CD4-positive, alpha-beta memory T cell (primary cell): ENCODE measurements at regions not wholly inside any gene's neighbourhood (a gene's known extent, or its start where the extent isn't known, plus 50 kb on each side); places are given as distances from the start of the nearest gene placed in this dataset.

ENCODE experiments used
- CTCF ChIA-PET: fragments of 350-600 bp; sonication (Branson Sonifier 250); formaldehyde crosslinking; loops from one replicate; lab custom pipeline; 2021; ENCODE audit warnings: inconsistent platforms; ENCODE audit not compliant: partially characterized antibody; lab: Charles Lee
- POLR2A ChIA-PET: fragments of 350-600 bp; sonication (Branson Sonifier 250); formaldehyde crosslinking; loops from one replicate; lab custom pipeline; 2021; ENCODE audit not compliant: partially characterized antibody; lab: Charles Lee
- DNase-seq, 5 donors: peaks; one replicate each; pipeline versions ENCODE4 v3.0.0 to v3.0.0-alpha.2; 2020 to 2022; ENCODE audit warnings: mixed read lengths in 1 of 5
- H3K27ac ChIP-seq: one replicate; pipeline ENCODE4 v1.7.0; 2013; ENCODE audit warnings: low read depth, low read length
- H3K27me3 ChIP-seq: 2 replicates; pipeline ENCODE4 v1.7.0; 2013; ENCODE audit warnings: mild to moderate bottlenecking, low read length, moderate library complexity; ENCODE audit not compliant: insufficient read depth
- H3K36me3 ChIP-seq: 2 replicates; pipeline ENCODE4 v1.7.0; 2013; ENCODE audit warnings: mild to moderate bottlenecking, low read length, moderate library complexity; ENCODE audit not compliant: insufficient read depth
- H3K4me1 ChIP-seq: 2 replicates; pipeline ENCODE4 v1.7.0; 2013; ENCODE audit warnings: mild to moderate bottlenecking, low read length, moderate library complexity; ENCODE audit not compliant: insufficient read depth
- H3K4me3 ChIP-seq, 2 donors: one replicate each; pipeline ENCODE4 v1.7.0; 2013; ENCODE audit warnings: low read length in 2 of 2, mild to moderate bottlenecking in 1 of 2
- H3K9me3 ChIP-seq, 2 donors: one replicate each; pipeline ENCODE4 v1.7.0; 2013; ENCODE audit warnings: low read length in 2 of 2, control low read depth in 1 of 2; ENCODE audit not compliant: control insufficient read depth in 1 of 2
- H3K27ac Mint-ChIP-seq, 7 donors: one replicate each; pipeline ENCODE4 v1.8.0; 2020 to 2021; ENCODE audit warnings: mixed read lengths in 7 of 7, mild to moderate bottlenecking in 6 of 7, inconsistent platforms in 3 of 7, moderate library complexity in 3 of 7
- H3K27me3 Mint-ChIP-seq, 2 donors: one replicate each; pipeline ENCODE4 v1.8.0; 2020 to 2021; ENCODE audit warnings: mixed read lengths in 2 of 2
- H3K36me3 Mint-ChIP-seq, 2 donors: one replicate each; pipeline ENCODE4 v1.8.0; 2020 to 2021; ENCODE audit warnings: mixed read lengths in 2 of 2, inconsistent platforms in 1 of 2, mild to moderate bottlenecking in 1 of 2
- H3K4me1 Mint-ChIP-seq, 4 donors: one replicate each; pipeline ENCODE4 v1.8.0; 2020 to 2021; ENCODE audit warnings: mixed read lengths in 4 of 4, mild to moderate bottlenecking in 1 of 4
- H3K4me3 Mint-ChIP-seq, 8 donors: one replicate each; pipeline ENCODE4 v1.8.0; 2020 to 2021; ENCODE audit warnings: mixed read lengths in 8 of 8, mild to moderate bottlenecking in 7 of 8, moderate library complexity in 6 of 8, inconsistent platforms in 3 of 8
- H3K9me3 Mint-ChIP-seq, 8 donors: one replicate each; pipeline ENCODE4 v1.8.0; 2020 to 2021; ENCODE audit warnings: mixed read lengths in 8 of 8, mild to moderate bottlenecking in 5 of 8, inconsistent platforms in 3 of 8, moderate library complexity in 1 of 8
- intact Hi-C: fragments of 100-400 bp; cut with micrococcal nuclease; formaldehyde crosslinking; loops from one replicate; pipeline ENCODE4 v1.15.1; 2023

DNA sequence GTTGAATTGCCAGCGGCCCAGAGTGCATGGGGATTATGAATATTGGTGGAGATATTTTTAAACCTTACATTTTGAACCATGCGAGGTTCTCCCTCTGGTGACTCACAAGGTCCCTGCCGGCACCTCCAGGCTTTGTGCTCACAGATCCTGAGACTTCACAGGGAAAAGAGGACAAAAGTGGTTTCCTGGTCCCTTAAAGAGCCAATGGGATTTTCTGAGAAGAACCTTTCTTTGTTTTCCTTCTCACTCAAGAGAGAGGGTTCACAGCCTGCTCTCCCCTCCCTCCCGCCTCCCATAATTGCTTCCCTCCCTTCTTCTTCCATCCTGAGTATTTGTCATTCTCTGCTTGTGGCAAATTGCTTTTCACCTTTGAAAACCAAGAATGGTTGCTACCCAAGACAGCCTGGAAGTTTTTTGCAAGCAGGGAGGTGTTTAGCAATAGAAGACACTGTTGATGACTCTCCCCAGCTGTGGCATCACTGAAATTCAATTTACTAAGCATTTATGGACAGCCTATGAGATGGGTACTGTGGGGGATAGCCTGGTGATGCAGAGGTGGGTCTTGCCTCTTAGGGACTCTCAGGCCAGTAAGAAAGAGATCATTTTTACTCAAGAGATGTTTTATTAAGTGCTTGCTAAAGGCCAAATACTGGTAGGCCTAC lies 76.6 kb downstream of the CPN2 start:
- Histone ChIP-seq H3K4me3 (no peak overlapping the region), H3K9me3 (no peaks in the 10 kb centered on the region), H3K4me1 (no peaks in the 10 kb centered on the region), H3K27me3 (no peaks in the 10 kb centered on the region), H3K27ac (no peak overlapping the region), H3K36me3 (no peaks in the 10 kb centered on the region)
- H3K4me1 Mint-ChIP-seq: peaks cover 5 to 8% (median 7%) of the 10 kb centered on the region in 4 donors
- peaks cover 0 to 4% of the 10 kb centered on the region in 2 donors for H3K27me3 Mint-ChIP-seq
- CTCF ChIA-PET: no interaction called here
- peak overlapping the region in 2 of 7 donors; percentile 5 to 77 for H3K27ac Mint-ChIP-seq
- no peak overlapping the region for H3K4me3 Mint-ChIP-seq
- no peaks in the 10 kb centered on the region for H3K36me3 Mint-ChIP-seq
- POLR2A ChIA-PET: no interaction called here
- DNase-seq: no peak
- no peaks in the 10 kb centered on the region for H3K9me3 Mint-ChIP-seq
- intact Hi-C loops: no loop called here

DNA sequence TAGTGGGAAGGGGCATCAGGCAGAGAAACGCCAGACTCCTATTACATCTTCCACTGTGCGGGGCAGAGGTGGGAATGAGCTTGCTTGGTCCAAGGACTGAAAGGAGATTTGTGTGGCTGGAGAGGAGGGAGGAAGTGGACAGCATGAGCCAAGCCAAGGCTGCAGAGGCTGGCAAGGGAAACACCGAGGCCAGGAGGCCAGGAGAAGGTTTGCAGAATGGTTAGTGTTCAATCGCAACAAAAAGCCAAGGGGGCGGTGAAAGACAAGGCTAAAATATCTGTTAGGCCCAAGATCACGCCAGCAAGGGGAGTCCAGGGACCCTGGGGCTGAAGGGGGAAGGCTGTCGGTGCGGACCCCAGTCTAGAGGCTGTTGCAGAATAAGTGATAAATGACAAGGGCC lies 75.8 kb downstream of the CPN2 start:
- H3K27me3 Mint-ChIP-seq: peaks cover 0 to 4% of the 10 kb centered on the region in 2 donors
- ChIA-PET POLR2A (no interaction called here), CTCF (no interaction called here)
- peak overlapping the region in 4 of 7 donors; percentile 43 to 87 (median 62) for H3K27ac Mint-ChIP-seq
- no peaks in the 10 kb centered on the region for H3K9me3 Mint-ChIP-seq
- Histone ChIP-seq H3K27me3 (no peaks in the 10 kb centered on the region), H3K4me1 (no peaks in the 10 kb centered on the region), H3K36me3 (no peaks in the 10 kb centered on the region), H3K9me3 (no peaks in the 10 kb centered on the region), H3K27ac (no peak overlapping the region), H3K4me3 (no peak overlapping the region)
- H3K36me3 Mint-ChIP-seq: no peaks in the 10 kb centered on the region
- intact Hi-C loops: no loop called here
- H3K4me1 Mint-ChIP-seq: peaks cover 0 to 8% (median 7%) of the 10 kb centered on the region in 4 donors
- H3K4me3 Mint-ChIP-seq: no peak overlapping the region
- no peak for DNase-seq

DNA sequence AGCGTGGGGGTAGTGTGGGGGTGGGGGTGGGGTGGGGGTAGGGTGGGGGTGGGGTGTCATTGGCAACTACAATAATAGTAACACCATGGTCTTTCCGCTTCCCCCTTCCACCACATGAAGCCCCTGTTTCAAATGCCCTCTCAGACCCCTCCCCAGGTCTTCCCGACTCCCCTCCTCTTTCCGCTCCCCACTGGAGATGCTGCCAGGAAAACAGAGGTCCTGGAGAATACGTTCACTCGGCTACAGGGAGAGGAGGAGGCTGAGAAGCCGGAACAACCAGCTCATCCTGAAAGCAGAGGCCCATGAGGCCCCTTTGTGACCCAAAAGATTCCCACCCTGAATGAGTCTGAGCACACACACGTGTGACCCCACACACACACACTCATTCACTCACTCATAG lies 75.4 kb downstream of the CPN2 start:
- no peak overlapping the region for H3K4me3 ChIP-seq
- Mint-ChIP-seq H3K9me3 (no peaks in the 10 kb centered on the region), H3K4me3 (no peak overlapping the region), H3K27ac (no peak overlapping the region), H3K36me3 (no peaks in the 10 kb centered on the region), H3K27me3 (peaks cover 0 to 4% of the 10 kb centered on the region in 2 donors), H3K4me1 (peaks cover 0 to 8% (median 7%) of the 10 kb centered on the region in 4 donors)
- POLR2A ChIA-PET: no interaction called here
- H3K27ac ChIP-seq: no peak overlapping the region
- intact Hi-C loops: no loop called here
- CTCF ChIA-PET: no interaction called here
- H3K36me3 ChIP-seq: no peaks in the 10 kb centered on the region
- no peak for DNase-seq
- H3K27me3 ChIP-seq: no peaks in the 10 kb centered on the region
- H3K4me1 ChIP-seq: no peaks in the 10 kb centered on the region
- no peaks in the 10 kb centered on the region for H3K9me3 ChIP-seq

DNA sequence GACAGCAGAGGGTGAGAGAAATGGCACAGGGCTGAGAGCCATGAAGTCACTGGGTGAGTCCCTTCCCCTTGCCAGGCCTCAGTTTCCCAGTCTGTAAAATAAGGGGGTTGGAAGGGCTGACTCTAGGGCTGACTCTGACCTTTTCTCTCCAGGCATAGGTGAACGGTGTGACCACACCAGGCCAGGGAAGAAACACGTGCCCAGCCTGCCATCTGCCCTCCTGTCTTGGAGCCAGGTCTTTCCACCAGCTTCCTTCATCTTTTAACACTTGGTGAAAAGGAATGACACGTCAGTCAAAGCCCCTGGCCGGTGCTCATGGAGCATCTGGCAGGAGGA lies 74.4 kb downstream of the CPN2 start:
- no peaks in the 10 kb centered on the region for H3K4me1 ChIP-seq
- H3K36me3 ChIP-seq: no peaks in the 10 kb centered on the region
- intact Hi-C loops: no loop called here
- H3K27ac Mint-ChIP-seq: no peak overlapping the region
- H3K4me3 Mint-ChIP-seq: no peak overlapping the region
- no peaks in the 10 kb centered on the region for H3K9me3 ChIP-seq
- peaks cover 0 to 4% of the 10 kb centered on the region in 2 donors for H3K27me3 Mint-ChIP-seq
- ChIA-PET POLR2A (no interaction called here), CTCF (no interaction called here)
- no peak overlapping the region for H3K4me3 ChIP-seq
- H3K27me3 ChIP-seq: no peaks in the 10 kb centered on the region
- H3K4me1 Mint-ChIP-seq: peaks cover 0 to 8% (median 7%) of the 10 kb centered on the region in 4 donors
- no peak for DNase-seq
- H3K27ac ChIP-seq: no peak overlapping the region
- no peaks in the 10 kb centered on the region for H3K9me3 Mint-ChIP-seq
- no peaks in the 10 kb centered on the region for H3K36me3 Mint-ChIP-seq

DNA sequence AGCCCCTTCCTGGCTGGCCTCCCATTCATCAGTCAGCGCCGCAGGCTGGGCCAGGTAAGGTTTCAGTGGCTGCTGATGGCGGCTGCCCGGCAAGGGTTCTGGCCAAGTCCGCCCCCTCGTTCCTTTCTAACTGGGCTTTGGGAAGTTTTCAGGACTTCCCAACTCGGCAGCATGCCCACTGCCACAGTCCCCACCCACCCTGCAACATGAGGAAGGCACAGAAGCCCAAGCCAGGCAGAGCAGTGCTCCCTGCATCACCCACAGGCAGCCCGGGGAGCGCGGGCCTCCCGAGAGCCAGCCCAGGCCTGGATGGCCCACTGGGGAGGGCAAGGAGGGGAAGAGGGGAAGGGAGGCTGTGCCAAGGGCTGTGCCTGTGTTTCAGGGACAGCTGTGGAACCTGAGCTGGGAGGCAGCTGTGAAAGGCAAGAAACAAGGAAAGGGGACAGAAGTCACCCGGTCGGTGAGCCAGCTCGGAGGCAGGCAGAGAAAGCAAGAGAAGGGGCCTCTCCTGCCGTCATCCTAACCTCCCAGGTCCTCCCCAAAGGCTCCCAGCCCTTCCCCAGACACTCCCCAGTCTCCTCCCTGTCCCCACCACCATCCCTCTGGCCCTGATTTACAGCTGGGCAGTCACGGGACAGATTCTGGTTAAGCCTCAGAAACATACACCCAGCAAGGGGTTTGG lies 73.9 kb downstream of the CPN2 start:
- Mint-ChIP-seq H3K4me3 (no peak overlapping the region), H3K27me3 (peaks cover 0 to 4% of the 10 kb centered on the region in 2 donors), H3K36me3 (no peaks in the 10 kb centered on the region), H3K27ac (no peak overlapping the region), H3K9me3 (no peaks in the 10 kb centered on the region), H3K4me1 (peaks cover 0 to 8% (median 7%) of the 10 kb centered on the region in 4 donors)
- ChIA-PET CTCF (no interaction called here), POLR2A (no interaction called here)
- Histone ChIP-seq H3K27me3 (no peaks in the 10 kb centered on the region), H3K4me1 (no peaks in the 10 kb centered on the region), H3K27ac (no peak overlapping the region), H3K36me3 (no peaks in the 10 kb centered on the region), H3K9me3 (no peaks in the 10 kb centered on the region), H3K4me3 (no peak overlapping the region)
- no peak for DNase-seq
- intact Hi-C loops: no loop called here

DNA sequence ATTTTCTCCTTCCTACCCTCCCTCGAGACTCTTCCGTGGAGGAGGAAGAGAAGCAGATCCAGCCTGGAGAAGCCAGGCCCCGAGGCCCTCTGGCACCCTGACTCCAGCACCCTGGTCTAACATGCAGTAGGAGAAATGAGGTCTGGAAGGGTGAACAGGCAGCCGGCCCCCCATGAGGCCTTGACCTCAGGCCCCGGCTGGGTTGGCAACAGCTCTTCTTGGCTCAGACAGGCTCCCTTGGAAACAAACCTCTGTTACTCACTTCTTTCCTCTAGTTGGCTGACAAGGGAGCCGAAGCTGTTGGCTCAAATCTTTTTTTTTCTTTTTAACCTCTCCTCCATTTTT lies 73.4 kb downstream of the CPN2 start:
- Mint-ChIP-seq H3K27me3 (peaks cover 2 to 6% of the 10 kb centered on the region in 2 donors), H3K9me3 (no peaks in the 10 kb centered on the region), H3K36me3 (no peaks in the 10 kb centered on the region), H3K4me1 (peaks cover 0 to 8% (median 7%) of the 10 kb centered on the region in 4 donors), H3K27ac (no peak overlapping the region), H3K4me3 (no peak overlapping the region)
- Histone ChIP-seq H3K4me3 (no peak overlapping the region), H3K4me1 (no peaks in the 10 kb centered on the region), H3K9me3 (no peaks in the 10 kb centered on the region), H3K27me3 (no peaks in the 10 kb centered on the region), H3K36me3 (no peaks in the 10 kb centered on the region), H3K27ac (no peak overlapping the region)
- POLR2A ChIA-PET: no interaction called here
- CTCF ChIA-PET: no interaction called here
- no peak for DNase-seq
- intact Hi-C loops: no loop called here

DNA sequence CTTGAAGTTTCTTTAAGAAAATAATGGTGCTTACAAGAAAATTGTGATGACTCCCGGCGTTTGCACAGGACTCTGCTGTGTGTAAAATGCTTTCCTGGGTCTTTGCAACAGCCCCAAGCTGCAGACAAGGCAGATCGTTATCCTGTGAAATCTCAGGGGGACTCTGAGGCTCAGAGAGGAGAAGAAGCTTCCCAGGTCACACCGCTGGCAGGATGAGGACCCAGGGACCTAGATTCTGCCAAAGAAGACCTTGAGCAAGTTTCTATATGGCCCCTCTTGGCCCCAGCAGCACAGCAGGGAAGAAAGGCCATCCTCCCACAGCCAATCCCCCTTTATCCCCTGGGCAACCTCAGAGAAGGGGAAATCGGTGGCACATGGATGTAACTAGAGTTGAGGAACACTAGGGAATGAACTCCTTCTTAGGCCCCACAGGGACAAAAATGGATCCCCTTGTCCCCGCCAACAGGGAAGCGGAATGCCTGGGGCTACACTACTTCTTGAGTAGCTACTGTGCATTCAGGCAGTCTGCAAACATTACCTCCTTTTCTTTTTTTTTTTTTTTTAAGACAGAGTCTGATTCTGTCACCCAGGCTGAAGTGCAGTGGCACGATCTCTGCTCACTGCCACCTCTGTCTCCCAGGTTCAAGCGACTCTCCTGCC lies 72.8 kb downstream of the CPN2 start:
- H3K4me3 Mint-ChIP-seq: no peak overlapping the region
- POLR2A ChIA-PET: no interaction called here
- no peaks in the 10 kb centered on the region for H3K27me3 ChIP-seq
- H3K4me3 ChIP-seq: no peak overlapping the region
- H3K27ac Mint-ChIP-seq: no peak overlapping the region
- peaks cover 0 to 8% (median 7%) of the 10 kb centered on the region in 4 donors for H3K4me1 Mint-ChIP-seq
- no peaks in the 10 kb centered on the region for H3K9me3 Mint-ChIP-seq
- no peaks in the 10 kb centered on the region for H3K9me3 ChIP-seq
- H3K36me3 ChIP-seq: no peaks in the 10 kb centered on the region
- H3K4me1 ChIP-seq: no peaks in the 10 kb centered on the region
- CTCF ChIA-PET: no interaction called here
- no peaks in the 10 kb centered on the region for H3K36me3 Mint-ChIP-seq
- H3K27ac ChIP-seq: no peak overlapping the region
- H3K27me3 Mint-ChIP-seq: peaks cover 2 to 6% of the 10 kb centered on the region in 2 donors
- intact Hi-C loops: no loop called here
- DNase-seq: no peak
